CD4-positive, alpha-beta T cell treated with Interleukin-1 beta for 1 hour (primary cell): ENCODE measurements at regions not wholly inside any gene's neighbourhood (a gene's known extent, or its start where the extent isn't known, plus 50 kb on each side); places are given as distances from the start of the nearest gene placed in this dataset.
"Not testable (repeated sequence)": the region's sequence is repeated elsewhere in the genome, so short reads cannot be mapped to it uniquely, and the experiment has no call there.

Experiments
- DNase-seq, 2 donors: peaks; one replicate each; pipeline ENCODE4 v3.0.0-alpha.2; 2020 to 2022

GRCh38 chr18:41690332-41691127 lies 264.5 kb upstream of the PIK3C3 start:
- DNase-seq, result no peak

DNA sequence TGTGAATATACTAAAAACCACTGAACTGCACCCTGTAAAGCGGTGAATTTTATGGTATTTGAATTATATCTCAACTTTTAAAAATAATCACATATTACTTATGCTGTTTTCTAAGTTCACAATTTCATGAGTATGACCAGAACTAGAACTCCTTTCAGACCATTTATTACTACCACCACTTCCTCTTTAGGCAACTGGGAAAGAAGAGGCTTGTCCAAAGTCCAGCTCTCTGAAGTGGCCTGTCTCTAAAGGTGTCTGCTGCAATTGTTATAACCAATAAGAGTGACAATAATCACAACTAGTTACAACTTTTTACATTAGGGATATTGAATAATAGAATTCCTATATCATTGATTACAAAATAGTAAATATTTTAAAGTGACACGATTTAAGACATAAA lies 267.9 kb upstream of the PIK3C3 start:
- no peak for DNase-seq

DNA sequence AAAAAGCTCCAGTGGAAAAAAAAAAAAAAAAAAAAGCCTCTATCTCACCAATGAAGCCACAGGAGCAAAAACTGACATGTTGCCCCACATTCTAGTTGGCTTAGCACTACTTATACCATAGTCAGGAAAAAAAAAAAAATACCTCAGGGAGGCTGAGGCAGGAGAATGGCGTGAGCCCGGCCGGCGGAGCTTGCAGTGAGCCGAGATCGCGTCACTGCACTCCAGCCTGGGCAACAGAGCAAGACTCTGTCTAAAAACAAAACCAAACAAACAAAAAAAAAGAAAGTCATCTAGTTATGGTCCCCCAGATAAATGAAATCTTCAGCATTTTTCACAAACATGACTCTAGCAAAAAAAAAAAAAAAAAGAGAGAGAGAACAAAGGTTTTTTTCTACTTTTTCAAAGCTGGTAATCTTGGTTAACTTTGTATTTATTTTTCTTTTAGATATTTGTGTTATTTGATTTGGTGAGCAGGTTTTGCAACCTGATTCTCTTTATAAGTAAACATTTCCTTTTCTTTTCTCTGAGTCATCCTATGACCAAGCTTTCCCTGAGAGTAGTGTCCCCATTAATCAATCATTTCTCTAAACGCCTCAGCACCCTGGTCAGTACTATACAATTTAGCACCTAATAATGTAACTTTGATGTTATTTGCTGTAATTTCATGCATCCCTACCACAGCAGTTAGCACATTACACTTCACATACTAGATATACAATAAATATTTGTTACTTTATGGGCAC lies 273.7 kb upstream of the PIK3C3 start:
- no peak for DNase-seq

DNA sequence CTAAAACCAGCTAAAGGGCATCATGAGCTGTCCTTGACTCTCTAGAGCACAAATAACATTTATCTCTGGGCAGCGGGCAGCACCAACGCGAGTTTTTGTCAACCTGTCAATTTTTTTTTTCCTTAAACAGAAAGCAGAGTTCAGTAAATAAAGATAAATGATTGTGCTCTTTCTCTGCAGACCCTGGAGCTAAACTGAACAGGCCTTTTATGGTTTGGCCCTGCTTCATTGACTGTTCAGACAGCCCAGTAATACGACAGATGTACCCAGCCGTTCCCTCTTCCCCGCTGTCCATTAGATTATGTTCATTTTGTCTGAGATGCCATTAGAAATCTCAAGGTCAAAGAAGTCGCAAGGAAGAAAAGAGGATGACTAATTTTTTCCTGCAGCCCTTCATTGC lies 280.5 kb upstream of the PIK3C3 start:
- DNase-seq, result no peak

GRCh38 chr18:41666231-41666630 lies 288.8 kb upstream of the PIK3C3 start:
- no peak for DNase-seq

DNA sequence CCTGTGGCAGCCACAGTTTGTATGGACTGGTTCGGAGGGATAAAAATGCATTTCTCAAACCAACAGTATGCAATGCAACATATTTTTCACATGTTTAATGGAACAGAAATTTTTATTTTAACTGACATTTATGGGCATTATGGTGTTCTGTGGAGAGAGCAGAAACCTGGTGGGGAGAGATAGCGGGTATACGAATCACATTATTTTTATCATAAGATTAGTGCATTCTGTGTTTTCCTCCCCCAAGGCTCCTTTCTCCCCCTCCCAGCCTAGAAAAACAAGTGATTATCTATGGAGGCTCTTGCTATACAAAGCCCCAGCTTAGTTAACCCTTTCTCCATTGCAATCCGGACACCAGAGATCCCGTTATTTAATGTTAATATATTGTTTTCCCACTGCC lies 289.8 kb upstream of the PIK3C3 start:
- no peak for DNase-seq

GRCh38 chr18:41660654-41661053 lies 294.4 kb upstream of the PIK3C3 start:
- no peak for DNase-seq

- no peak for DNase-seq
Observed at GRCh38 chr18:41659438-41660130, 295.4 kb upstream of the PIK3C3 start.

DNA sequence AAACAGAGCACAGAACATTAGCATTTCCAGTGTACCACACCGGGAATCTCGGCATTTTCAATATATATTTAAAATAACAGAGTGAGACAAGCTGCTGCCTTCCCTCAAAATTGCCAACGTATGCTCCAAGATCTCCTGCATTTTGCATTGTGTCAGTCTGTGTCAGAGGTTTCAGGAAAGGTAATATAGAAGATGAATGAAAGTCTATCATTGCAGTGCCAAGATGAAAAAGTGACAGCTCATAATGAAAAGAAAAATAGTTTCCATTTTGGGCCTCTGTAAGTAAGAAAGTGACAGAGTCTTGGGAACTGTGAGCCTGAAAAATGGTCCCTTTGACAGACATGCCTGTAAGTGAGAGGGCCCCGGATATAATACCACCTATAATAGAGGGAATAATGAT lies 297.8 kb upstream of the PIK3C3 start:
- DNase-seq, result no peak

GRCh38 chr18:41655074-41655473 lies 300.0 kb upstream of the PIK3C3 start:
- DNase-seq, result no peak

- DNase-seq, result no peak
Observed at GRCh38 chr18:41647914-41648313, 307.1 kb upstream of the PIK3C3 start.

DNA sequence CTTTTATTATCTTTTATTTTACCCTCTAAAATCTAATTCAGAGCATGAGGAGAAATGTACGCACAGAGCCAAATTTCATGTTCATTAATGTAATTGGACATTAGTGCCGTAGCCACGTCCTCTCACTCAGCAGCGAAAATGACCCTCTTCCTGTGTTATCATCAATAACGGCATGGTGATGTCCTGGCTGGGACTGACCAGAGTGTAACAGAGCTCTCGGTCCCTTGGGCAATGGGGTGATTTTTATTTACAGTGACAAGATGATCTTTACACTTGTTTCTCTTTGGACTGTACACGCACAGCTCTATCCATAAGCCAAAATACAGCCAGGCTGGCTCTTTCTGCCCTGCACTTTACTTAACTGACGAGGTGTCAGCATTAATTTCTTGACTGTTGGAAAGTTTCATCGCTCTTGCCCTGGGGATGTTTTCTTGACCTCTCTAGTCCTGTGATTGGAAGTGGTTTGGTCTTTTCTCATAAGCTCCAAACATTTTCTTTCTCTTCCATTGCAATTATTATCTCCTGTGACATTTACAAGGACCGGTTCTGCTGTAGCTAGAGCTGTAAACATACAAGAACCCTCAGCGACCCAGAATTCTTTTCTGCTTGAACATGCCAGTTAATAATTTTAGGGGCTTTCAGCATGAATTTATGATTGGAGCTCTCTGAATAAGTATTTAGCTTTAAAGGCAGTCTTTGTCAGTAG lies 308.0 kb upstream of the PIK3C3 start:
- DNase-seq, result no peak

GRCh38 chr18:41645589-41646360 lies 309.3 kb upstream of the PIK3C3 start:
- no peak for DNase-seq

DNA sequence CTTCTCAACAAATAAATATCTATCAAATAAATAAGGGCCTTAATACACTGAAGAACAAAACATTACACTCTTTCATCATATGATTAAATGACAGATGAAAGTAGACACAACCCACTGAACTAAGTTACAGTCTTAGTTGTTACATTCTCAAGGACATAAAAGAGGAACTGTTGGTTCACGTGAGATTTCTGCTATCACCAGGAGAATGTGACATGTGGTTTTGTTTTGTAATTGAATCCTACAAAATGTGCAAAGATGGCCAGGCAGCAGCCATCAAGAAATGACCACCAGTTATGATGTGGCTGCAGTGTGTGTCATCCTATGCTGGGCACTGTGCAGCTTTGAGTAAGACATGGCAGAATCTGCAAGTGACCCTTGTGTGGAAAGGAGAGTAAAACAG lies 310.6 kb upstream of the PIK3C3 start:
- no peak for DNase-seq

DNA sequence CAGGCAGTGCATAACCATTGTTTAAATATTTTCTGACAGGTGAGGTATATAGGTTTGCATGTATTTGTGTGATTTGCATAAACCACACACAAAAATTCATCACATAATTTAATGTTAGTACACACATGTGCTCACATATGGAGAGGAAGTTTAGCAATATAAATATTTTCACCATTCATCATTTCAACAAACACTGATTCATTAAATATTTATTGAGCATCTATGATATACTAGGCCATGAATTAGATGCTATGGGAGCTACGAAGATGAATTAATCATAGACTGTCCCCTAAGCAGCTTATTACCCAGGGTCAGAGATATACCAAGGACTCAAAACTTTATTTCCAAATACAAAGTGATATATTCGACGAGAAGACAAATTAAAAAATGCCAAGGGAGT lies 311.6 kb upstream of the PIK3C3 start:
- DNase-seq, result no peak

- DNase-seq, result no peak
Observed at GRCh38 chr18:41642756-41643155, 312.3 kb upstream of the PIK3C3 start.

DNA sequence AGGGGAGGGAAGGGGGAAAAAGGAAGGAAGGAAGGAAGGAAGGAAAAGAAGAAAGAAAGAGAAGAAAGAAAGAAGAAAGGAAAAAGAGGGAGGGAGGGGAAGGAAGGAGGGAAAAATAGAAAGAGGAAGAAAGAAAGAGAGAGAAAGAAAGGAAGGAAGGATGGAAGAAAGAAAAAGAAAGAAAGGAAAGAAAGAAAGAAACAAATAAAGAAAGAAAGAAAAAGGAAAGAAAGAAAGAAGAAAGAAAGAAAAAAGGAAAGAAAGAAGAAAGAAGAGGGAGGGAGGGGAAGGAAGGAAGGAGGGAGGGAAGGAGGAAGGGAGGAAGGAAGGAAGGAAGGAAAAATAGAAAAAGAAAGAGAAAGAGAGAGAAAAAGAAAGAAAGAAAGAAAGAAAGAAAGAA lies 315.8 kb upstream of the PIK3C3 start:
- DNase-seq, result no peak

- DNase-seq, result not testable (repeated sequence)
Observed at GRCh38 chr18:41631723-41632285, 323.2 kb upstream of the PIK3C3 start.

DNA sequence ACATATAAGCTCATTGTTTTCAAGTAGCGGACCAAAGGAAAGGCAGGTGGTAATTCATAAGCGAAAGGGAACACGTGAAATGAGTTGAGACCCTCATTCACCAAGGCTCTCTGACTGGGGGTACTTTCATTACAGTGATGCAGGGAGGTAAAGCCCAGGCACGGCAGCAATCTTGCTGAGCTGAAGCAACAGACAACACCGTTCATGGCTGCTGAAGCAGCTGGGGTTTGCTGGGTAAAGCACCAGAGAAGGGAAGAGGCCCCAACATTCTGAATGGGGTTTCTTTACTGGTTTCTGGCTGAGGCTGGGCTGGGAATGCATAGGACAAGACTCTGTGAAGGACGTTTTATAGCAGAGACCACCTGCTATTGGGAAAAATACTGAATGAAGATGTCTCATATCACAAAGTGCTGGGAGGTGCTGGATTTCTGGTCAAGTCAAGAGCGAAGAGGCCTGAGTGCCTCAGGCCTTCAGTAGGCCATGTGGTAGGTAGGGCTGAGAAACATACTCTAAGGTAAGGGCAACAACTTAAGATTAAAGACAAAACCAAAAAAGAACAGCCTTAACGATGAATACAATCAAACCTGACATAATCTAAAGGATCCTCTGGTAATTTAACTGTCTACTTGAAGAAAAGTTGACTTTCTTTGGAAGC lies 324.7 kb upstream of the PIK3C3 start:
- DNase-seq, result no peak

DNA sequence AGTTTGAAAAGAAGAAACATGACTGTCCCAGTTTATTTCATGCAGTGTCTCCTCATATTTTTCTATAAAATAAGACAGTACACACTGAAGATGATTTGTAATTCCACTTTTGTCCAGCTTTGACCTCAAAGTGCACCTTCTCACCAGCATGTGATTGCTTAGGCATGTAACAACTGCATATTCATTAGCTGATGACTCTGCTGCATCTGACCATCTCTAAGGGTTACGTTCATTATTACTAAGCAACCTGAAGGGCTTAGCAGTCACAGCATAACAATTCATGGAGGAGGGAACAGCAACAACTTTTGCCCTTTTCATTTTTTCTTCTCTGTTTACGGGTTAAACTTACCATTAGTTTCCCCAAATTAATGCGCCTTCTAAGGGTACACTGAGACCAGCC lies 330.6 kb upstream of the PIK3C3 start:
- no peak for DNase-seq

GRCh38 chr18:41621177-41621576 lies 333.9 kb upstream of the PIK3C3 start:
- no peak for DNase-seq

- no peak for DNase-seq
Observed at GRCh38 chr18:41618147-41618546, 336.9 kb upstream of the PIK3C3 start.
